GM12872 (cell line): ENCODE measurements at regions not wholly inside any gene's neighbourhood (a gene's known extent, or its start where the extent isn't known, plus 50 kb on each side); places are given as distances from the start of the nearest gene placed in this dataset.
A peak's percentile ranks its signal among the peaks of the same experiment; 100 is the strongest.

Source experiments
- CTCF ChIP-seq: IDR thresholded peaks from 3 replicates; pipeline ENCODE4 v1.5.1; 2011; ENCODE audit warnings: low read depth, mild to moderate bottlenecking, low read length, moderate library complexity; ENCODE audit not compliant: insufficient read depth

GRCh38 chr2:223701761-223702160 lies 99.6 kb upstream of the SCG2 start:
- no peak for TF ChIP-seq CTCF

GRCh38 chr2:223700221-223700620 lies 98.1 kb upstream of the SCG2 start:
- TF ChIP-seq CTCF = no peak

GRCh38 chr2:223697892-223698645 lies 95.9 kb upstream of the SCG2 start:
- no peak for TF ChIP-seq CTCF

- no peak for TF ChIP-seq CTCF
Observed at GRCh38 chr2:223697316-223697891, 95.2 kb upstream of the SCG2 start.

GRCh38 chr2:223696719-223697118 lies 94.6 kb upstream of the SCG2 start:
- no peak for TF ChIP-seq CTCF

GRCh38 chr2:223692191-223692947 lies 90.2 kb upstream of the SCG2 start:
- peak; percentile 29; the same call in 1 of the 3 replicates for TF ChIP-seq CTCF

GRCh38 chr2:223688094-223688835 lies 86.1 kb upstream of the SCG2 start:
- TF ChIP-seq CTCF = no peak
